C4-2B (cell line): ENCODE measurements at regions not wholly inside any gene's neighbourhood (a gene's known extent, or its start where the extent isn't known, plus 50 kb on each side); places are given as distances from the start of the nearest gene placed in this dataset.

Source experiments
- H3K27ac ChIP-seq: fragments of 450-650 bp; 2 replicates; pipeline ENCODE4 v1.5.1; 2017
- ZFX ChIP-seq: fragments of 450-650 bp; IDR thresholded peaks from 2 replicates; pipeline ENCODE4 v1.6.1; 2017
- TF ChIP-seq, protein P1 (sequence below): fragments of 450-650 bp; conservative IDR thresholded peaks from 2 replicates; pipeline ENCODE4 v1.5.1; 2017; ENCODE audit warnings: mild to moderate bottlenecking

GRCh38 chr7:17212188-17212587 lies 86.3 kb upstream of the AHR start:
- H3K27ac ChIP-seq, result no peak overlapping the region
- TF ChIP-seq, protein P1, sequence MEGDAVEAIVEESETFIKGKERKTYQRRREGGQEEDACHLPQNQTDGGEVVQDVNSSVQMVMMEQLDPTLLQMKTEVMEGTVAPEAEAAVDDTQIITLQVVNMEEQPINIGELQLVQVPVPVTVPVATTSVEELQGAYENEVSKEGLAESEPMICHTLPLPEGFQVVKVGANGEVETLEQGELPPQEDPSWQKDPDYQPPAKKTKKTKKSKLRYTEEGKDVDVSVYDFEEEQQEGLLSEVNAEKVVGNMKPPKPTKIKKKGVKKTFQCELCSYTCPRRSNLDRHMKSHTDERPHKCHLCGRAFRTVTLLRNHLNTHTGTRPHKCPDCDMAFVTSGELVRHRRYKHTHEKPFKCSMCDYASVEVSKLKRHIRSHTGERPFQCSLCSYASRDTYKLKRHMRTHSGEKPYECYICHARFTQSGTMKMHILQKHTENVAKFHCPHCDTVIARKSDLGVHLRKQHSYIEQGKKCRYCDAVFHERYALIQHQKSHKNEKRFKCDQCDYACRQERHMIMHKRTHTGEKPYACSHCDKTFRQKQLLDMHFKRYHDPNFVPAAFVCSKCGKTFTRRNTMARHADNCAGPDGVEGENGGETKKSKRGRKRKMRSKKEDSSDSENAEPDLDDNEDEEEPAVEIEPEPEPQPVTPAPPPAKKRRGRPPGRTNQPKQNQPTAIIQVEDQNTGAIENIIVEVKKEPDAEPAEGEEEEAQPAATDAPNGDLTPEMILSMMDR, result no peak
- TF ChIP-seq ZFX, result no peak

DNA sequence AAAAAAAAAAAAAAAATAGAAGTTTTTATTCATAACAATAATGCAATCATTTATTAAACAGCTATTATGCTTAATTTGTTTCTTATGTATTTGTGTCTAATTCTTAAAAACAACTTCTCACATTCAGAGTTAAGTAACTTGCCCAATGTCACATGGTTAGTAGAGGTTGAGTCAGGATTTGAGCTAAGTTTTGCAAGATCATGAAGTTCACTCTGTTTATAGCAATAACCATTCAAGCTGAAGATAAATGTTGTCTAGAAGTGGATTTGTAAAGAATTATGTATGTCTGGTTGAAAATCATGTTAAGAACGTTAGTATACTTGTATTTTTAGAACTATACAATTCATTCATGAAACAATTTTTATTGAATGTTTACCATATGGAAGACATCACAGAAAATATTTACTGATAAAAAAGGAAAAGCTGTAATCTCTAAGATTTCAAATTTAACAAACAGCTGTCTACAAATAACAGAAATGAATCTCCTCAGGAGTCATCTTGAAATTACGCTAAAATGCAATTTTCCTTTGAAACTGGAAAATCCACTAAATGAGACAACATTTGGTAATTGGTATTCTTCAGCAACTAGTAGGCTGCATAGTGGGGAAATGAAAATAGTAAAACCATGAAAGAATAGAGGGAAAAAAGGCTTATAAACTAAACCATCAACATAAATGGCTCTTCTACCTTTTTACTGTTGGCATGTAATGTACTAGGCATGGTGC lies 70.5 kb upstream of the AHR start:
- no peak overlapping the region for H3K27ac ChIP-seq
- TF ChIP-seq, protein P1, result no peak
- TF ChIP-seq ZFX, result no peak

DNA sequence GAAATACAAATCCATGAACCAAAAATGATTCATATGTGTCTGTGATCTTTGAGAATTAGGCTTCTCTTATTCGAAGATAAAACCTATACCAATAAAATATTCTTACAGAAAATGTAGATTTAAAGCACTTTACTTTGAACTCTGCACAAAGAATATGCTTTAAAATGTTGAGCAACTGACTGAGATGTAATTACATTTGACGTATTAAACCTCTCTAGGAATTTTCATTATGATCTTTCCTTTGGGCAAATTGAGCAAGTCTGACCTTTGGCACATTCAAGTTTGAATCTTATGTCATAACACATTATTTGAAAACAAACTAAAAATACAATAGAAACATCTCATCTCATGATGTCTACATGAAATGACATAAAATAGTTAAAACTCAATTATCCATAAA lies 69.2 kb upstream of the AHR start:
- H3K27ac ChIP-seq, result no peak overlapping the region
- no peak for TF ChIP-seq ZFX
- TF ChIP-seq, protein P1, result no peak

DNA sequence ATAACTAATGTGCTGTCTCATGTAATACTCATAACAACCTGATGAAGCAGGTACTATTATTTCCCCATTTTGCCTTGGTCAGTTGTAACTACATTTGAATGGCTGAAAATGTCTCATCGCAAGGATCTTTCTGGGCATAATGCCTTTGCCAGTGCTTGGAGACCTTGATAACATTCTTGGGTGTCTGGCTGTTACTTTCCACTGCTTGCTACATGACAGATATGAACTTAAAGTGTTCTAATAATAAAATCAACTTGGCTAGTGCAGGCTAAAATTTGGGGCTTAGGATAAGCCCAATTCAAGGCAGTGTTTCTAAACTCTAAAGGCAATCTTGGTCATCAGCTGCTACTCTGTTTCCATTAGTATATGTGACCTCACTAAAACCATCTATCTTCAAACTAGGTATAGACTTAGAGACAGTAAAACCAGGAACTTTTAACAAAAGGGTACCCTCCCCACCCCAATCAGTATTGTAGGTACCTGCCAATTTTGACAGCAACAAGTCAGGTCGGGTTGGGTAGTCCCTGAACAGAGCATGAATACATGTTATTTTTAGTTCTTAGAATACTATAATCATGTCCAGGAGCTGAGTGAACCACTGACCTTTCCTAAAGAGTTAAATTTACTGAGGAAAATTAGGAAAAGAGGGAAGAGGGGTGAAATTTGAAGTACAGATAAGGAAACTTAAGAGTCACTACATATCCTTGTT lies 68.2 kb upstream of the AHR start:
- H3K27ac ChIP-seq, result no peak overlapping the region
- TF ChIP-seq, protein P1, result no peak
- no peak for TF ChIP-seq ZFX

GRCh38 chr7:17233603-17234002 lies 64.8 kb upstream of the AHR start:
- TF ChIP-seq ZFX, result no peak
- TF ChIP-seq, protein P1, result no peak
- H3K27ac ChIP-seq, result no peak overlapping the region

DNA sequence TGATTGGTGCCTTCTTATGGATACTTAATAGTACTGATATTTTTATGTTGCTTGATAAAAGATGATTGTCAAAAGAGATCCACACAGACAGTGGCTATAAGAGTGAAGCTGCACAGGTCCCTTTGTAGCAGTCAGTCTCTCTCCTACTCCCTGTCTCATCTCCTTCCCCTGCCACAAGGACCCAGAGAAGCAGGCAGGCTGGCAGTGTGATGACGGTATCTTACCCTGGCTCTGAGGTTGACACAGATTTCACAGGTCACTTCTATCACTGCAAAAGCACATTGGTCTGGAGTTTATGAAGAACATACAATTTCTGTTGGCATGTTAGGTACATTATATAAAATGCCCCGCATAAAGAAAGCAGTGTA lies 64.4 kb upstream of the AHR start:
- no peak for TF ChIP-seq ZFX
- TF ChIP-seq, protein P1, result no peak
- H3K27ac ChIP-seq, result no peak overlapping the region

GRCh38 chr7:17234398-17235031 lies 63.9 kb upstream of the AHR start:
- no peak overlapping the region for H3K27ac ChIP-seq
- TF ChIP-seq ZFX, result no peak
- TF ChIP-seq, protein P1, result no peak
